GM13977 (cell line): ENCODE measurements at regions not wholly inside any gene's neighbourhood (a gene's known extent, or its start where the extent isn't known, plus 50 kb on each side); places are given as distances from the start of the nearest gene placed in this dataset.

Source experiments
- DNase-seq: peaks from one replicate; pipeline ENCODE4 v3.0.0; 2012; ENCODE audit warnings: low spot score
- CTCF ChIP-seq: IDR thresholded peaks from 2 replicates; pipeline ENCODE4 v1.5.1; 2012; ENCODE audit warnings: mild to moderate bottlenecking, control low read depth; ENCODE audit not compliant: insufficient read depth; ENCODE audit errors: extremely low read depth, missing control alignments
- in situ Hi-C: fragments of 300-500 bp; cut with MboI; formaldehyde crosslinking; loops from one replicate; pipeline ENCODE4 v1.12.0; 2022; ENCODE audit warnings: low sequenced_read_pairs, low pct_unique_long_range_greater_than_20kb, mixed read lengths, inconsistent platforms; ENCODE audit not compliant: unreplicated experiment

GRCh38 chr2:16554060-16554583 lies 111.5 kb downstream of the CYRIA start:
- no peak for DNase-seq
- TF ChIP-seq CTCF: no peak

GRCh38 chr2:16553226-16553625 lies 112.4 kb downstream of the CYRIA start:
- TF ChIP-seq CTCF: peak; percentile 53

More at GRCh38 chr2:16554060-16554583, 111.5 kb downstream of the CYRIA start:
- in situ Hi-C loops: no loop called here

GRCh38 chr2:16552202-16552601 lies 113.4 kb downstream of the CYRIA start:
- DNase-seq: no peak
- in situ Hi-C loops: no loop called here
- TF ChIP-seq CTCF: no peak

More at GRCh38 chr2:16553226-16553625, 112.4 kb downstream of the CYRIA start:
- no peak for DNase-seq
- in situ Hi-C loops: no loop called here

- no peak for TF ChIP-seq CTCF
- in situ Hi-C loops: no loop called here
- DNase-seq: no peak
These were observed 117.6 kb downstream of the CYRIA start for GRCh38 chr2:16548036-16548435.

- no peak for TF ChIP-seq CTCF
- in situ Hi-C loops: no loop called here
- DNase-seq: no peak
These were observed 119.4 kb downstream of the CYRIA start for GRCh38 chr2:16546128-16546754.

- in situ Hi-C loops: no loop called here
- TF ChIP-seq CTCF: no peak
- DNase-seq: no peak
These were observed 126.9 kb downstream of the CYRIA start for GRCh38 chr2:16538707-16539106.
